ENCODE measurements at regions not wholly inside any gene's neighbourhood (a gene's known extent, or its start where the extent isn't known, plus 50 kb on each side); places are given as distances from the start of the nearest gene placed in this dataset.

DNA sequence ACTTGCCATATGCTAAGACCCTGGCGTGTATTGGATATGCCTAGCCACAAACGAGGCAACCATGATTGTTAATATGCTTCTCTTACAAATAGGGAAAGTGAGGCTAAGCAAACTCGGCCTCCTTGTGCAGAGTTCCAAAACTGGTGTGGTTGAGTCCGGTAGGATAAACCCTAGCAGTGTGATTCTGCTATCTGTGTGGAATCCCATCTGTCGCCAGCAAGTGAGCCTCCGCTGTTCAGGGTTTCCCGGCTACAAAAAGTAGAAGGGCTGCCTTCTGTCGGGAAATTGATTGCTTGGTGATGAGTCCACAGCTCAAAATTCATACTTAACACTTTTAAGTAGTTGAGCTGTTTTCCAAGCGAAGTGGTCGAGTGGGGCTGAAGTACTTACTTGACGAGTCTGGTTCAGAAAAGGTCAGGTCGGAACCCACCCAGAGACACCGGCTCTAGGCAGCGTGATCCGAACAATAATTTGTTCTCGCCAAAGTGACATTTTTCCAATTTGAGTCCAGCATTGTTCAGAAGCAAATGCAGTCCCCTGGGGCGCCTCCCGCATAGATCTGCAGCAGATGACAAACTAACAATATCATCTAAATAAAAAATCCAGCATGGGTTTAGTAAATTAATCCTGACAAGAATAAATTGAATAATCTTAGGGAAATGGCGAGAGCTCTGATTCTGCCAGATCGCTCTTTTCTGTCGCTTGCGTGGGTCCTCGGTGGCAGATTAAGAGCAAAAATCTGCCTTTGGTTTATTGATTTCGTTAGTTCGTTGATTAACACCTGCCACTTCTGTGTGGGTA, 686.7 kb upstream of the RBFOX1 start:
- TF ChIP-seq POLR2A (IDR thresholded peaks at IDR 0.05) (no peak), POLR2AphosphoS5 (IDR thresholded peaks at IDR 0.05) (no peak)
- TF ChIP-seq, protein P1, sequence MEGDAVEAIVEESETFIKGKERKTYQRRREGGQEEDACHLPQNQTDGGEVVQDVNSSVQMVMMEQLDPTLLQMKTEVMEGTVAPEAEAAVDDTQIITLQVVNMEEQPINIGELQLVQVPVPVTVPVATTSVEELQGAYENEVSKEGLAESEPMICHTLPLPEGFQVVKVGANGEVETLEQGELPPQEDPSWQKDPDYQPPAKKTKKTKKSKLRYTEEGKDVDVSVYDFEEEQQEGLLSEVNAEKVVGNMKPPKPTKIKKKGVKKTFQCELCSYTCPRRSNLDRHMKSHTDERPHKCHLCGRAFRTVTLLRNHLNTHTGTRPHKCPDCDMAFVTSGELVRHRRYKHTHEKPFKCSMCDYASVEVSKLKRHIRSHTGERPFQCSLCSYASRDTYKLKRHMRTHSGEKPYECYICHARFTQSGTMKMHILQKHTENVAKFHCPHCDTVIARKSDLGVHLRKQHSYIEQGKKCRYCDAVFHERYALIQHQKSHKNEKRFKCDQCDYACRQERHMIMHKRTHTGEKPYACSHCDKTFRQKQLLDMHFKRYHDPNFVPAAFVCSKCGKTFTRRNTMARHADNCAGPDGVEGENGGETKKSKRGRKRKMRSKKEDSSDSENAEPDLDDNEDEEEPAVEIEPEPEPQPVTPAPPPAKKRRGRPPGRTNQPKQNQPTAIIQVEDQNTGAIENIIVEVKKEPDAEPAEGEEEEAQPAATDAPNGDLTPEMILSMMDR (IDR thresholded peaks at IDR 0.05), result no peak
